Pancreas (tissue), 10 donors: ENCODE measurements at regions not wholly inside any gene's neighbourhood (a gene's known extent, or its start where the extent isn't known, plus 50 kb on each side); places are given as distances from the start of the nearest gene placed in this dataset.

Experiments used
- ATAC-seq, 4 donors: fragments of 200-7000 bp; cut with Tn5 transposase; one replicate each; pipeline versions ENCODE4 v1.8.0 to v1.9.1; 2020; ENCODE audit warnings: mild to moderate bottlenecking in 4 of 4, moderate library complexity in 4 of 4
- DNase-seq, 6 donors: peaks; one replicate each; pipeline ENCODE4 v3.0.0-alpha.2; 2020
- FAIRE-seq: peaks from 2 replicates; lab custom pipeline; 2012; peaks lifted over from hg19 to GRCh38; lab: Jason Lieb, UNC
- H3K27ac ChIP-seq, 4 donors: fragments of 200-600 bp; sonication (generic); 1 replicate in 3 of 4; 2 replicates in 1 of 4; pipeline versions ENCODE4 v1.5.0 to v1.8.0; 2020
- H3K27me3 ChIP-seq, 4 donors: fragments of 200-600 bp; one replicate each; pipeline ENCODE4 v1.8.0; 2021
- H3K36me3 ChIP-seq, 3 donors: fragments of 200-600 bp; sonication (generic) in 1 of 3; one replicate each; pipeline versions ENCODE4 v1.5.0 to v1.8.0; 2020 to 2021
- H3K4me1 ChIP-seq, 3 donors: fragments of 200-600 bp; one replicate each; pipeline ENCODE4 v1.8.0; 2021
- H3K4me3 ChIP-seq, 4 donors: fragments of 200-600 bp; sonication (generic) in 2 of 4; one replicate each; pipeline versions ENCODE4 v1.5.0 to v1.8.0; 2020 to 2021
- H3K9me3 ChIP-seq, 4 donors: fragments of 200-600 bp; one replicate each; pipeline ENCODE4 v1.8.0; 2021
- WGBS, 2 donors: extraction: QIAGEN DNeasy Blood & Tissue Kit; methylation state at CpG; one replicate each; pipeline ENCODE4 v1.1.7; 2013; 5-methylcytosine and 5-hydroxymethylcytosine counted together
- intact Hi-C, 3 donors: fragments of 100-400 bp; cut with DNase I; formaldehyde crosslinking; loops; one replicate each; pipeline versions ENCODE4 v1.11.1 to v1.14.2; 2022
- TF ChIP-seq, protein P1 (sequence below), 4 donors: fragments of 200-600 bp; sonication (generic) in 3 of 4; IDR thresholded peaks; one replicate each; pipeline versions ENCODE4 v1.5.0 to v1.8.0; 2021; ENCODE audit warnings: antibody characterized with exemption in 4 of 4
- donor health status: healthy with polysubstance abuse.
- donor health status: DM: no; HTN: no; CAD: no; lungs with moderate emphysema.
- donor health status: DM: no; HTN: no; CAD: no.
- donor health status: control.
- donor health status: control.
- donor health status: Bipolar disorder and iron deficiency.
- donor health status: DM: yes; HTN: yes; CAD: no.
- donor health status: DM: no; HTN: no; CAD: no.
- donor health status: DM: no; HTN: no; CAD: no.
- donor health status: DM: yes; HTN: yes; CAD: no.

DNA sequence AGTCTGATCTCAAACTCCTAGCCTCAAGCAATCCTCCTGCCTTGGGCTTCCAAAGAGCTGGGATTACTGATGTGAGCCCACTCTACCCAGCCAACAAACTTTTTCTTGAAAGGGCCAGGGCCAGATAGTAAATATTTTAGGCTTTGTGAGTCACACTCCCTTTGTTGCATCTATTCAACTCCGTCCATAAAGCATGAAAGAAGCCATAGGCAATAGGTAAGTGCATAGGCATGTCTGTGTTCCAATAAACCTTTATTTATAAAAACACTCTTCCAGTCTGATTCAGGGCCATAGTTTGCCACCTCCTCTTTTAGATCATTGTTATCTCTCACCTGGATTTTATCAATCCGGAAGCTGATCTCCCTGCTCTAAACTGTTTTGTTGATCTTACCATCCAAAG lies 105.6 kb upstream of the BMPER start:
- Histone ChIP-seq H3K27me3 (no peaks in the 10 kb centered on the region), H3K9me3 (no peaks in the 10 kb centered on the region), H3K4me1 (no peaks in the 10 kb centered on the region), H3K4me3 (no peak overlapping the region), H3K36me3 (no peaks in the 10 kb centered on the region), H3K27ac (no peak overlapping the region)
- ATAC-seq = no peak
- WGBS, 2 donors = 60 to 73% methylated on average over 2 of the region's 2 CpGs
- TF ChIP-seq, protein P1, sequence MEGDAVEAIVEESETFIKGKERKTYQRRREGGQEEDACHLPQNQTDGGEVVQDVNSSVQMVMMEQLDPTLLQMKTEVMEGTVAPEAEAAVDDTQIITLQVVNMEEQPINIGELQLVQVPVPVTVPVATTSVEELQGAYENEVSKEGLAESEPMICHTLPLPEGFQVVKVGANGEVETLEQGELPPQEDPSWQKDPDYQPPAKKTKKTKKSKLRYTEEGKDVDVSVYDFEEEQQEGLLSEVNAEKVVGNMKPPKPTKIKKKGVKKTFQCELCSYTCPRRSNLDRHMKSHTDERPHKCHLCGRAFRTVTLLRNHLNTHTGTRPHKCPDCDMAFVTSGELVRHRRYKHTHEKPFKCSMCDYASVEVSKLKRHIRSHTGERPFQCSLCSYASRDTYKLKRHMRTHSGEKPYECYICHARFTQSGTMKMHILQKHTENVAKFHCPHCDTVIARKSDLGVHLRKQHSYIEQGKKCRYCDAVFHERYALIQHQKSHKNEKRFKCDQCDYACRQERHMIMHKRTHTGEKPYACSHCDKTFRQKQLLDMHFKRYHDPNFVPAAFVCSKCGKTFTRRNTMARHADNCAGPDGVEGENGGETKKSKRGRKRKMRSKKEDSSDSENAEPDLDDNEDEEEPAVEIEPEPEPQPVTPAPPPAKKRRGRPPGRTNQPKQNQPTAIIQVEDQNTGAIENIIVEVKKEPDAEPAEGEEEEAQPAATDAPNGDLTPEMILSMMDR (IDR thresholded peaks at IDR 0.05) = no peak
- intact Hi-C loops = no loop called here
- no peak for FAIRE-seq
- DNase-seq = no peak

DNA sequence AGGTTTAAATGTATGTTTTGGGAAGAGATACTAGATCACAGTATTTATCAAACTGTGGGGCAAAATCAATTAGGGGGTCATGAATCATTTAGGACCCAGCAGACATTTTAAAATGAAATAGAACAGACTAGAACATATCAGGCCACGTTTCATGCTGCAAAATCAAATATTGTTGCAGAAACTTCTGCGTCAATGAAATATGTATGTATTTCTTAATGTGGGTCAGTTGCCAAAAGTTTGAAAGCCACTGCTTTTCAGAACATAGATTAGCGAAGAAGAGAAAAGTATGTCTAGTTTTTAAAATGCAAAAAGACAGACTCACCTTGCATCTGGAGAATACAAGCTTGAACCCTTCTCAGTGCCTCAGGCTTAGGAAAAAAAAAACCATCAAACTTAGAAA lies 102.7 kb upstream of the BMPER start:
- no peak for DNase-seq
- 81 to 83% methylated on average over 3 of the region's 3 CpGs for WGBS, 2 donors
- TF ChIP-seq, protein P1 (IDR thresholded peaks at IDR 0.05) = no peak
- no peak for ATAC-seq
- intact Hi-C loops = no loop called here
- no peak overlapping the region for H3K4me3 ChIP-seq
- no peak overlapping the region for H3K27ac ChIP-seq
- no peaks in the 10 kb centered on the region for H3K27me3 ChIP-seq
- no peaks in the 10 kb centered on the region for H3K4me1 ChIP-seq
- H3K9me3 ChIP-seq = no peaks in the 10 kb centered on the region
- H3K36me3 ChIP-seq = no peaks in the 10 kb centered on the region
- FAIRE-seq = no peak

DNA sequence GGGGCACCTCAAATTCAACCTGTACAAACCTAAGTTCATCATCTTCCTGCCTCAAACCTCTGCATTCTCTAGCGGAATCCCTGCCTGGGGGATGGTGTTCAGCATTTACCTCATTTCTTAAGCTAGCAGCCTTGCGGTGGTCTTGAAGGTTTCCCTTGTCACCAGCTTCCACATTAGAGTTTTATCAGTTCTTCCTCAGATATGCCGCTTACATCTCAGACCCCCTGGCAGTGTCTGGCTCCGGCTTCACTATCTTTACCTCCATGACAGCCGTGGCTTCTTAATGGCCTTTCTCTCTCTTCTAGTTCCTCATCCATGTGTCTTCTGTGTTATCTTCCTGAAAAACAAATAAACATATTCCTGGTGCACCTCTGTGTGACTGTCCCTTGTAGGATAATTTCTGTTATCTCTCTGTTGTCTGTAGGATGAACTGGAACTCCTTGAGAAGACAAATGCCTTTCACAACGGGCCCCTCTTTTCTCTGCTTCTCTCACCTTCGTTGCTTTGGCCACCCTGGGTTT lies 101.1 kb upstream of the BMPER start:
- intact Hi-C loops = no loop called here
- no peaks in the 10 kb centered on the region for H3K9me3 ChIP-seq
- DNase-seq = no peak
- 65 to 78% methylated on average over 7 of the region's 7 CpGs for WGBS, 2 donors
- no peak overlapping the region for H3K4me3 ChIP-seq
- H3K4me1 ChIP-seq = no peaks in the 10 kb centered on the region
- H3K27me3 ChIP-seq = no peaks in the 10 kb centered on the region
- TF ChIP-seq, protein P1 (IDR thresholded peaks at IDR 0.05) = no peak
- no peaks in the 10 kb centered on the region for H3K36me3 ChIP-seq
- FAIRE-seq = no peak
- no peak for ATAC-seq
- no peak overlapping the region for H3K27ac ChIP-seq

DNA sequence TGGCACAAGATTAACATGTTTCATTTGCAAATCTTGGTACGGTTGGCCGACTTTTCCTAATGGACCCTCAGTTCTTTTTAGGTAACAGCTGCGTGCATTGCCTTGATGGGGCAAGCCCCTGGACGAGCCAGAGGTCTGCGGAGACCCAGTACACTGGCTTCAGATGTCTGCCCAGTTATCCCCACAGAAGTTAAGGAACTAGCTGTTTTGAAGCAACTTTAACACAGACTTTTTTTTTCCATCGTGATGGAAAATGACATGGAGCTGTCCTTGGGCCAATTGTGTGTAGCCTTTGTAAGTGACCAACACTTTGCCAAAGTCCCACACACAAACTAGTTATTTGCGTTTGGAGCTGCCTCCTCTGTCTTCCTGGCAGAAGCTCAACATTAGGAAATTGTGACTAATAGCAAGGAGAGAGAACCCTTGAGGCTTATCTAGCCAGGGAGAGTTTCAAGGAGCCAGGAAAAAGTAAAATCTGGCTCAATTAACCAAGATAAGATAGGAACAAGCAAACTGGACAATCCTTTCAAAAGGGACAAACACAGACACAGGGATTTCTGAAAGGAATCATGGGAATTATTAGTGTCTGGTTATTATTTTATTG lies 99.6 kb upstream of the BMPER start:
- FAIRE-seq (no peak), DNase-seq (no peak), ATAC-seq (peak in 3 of 4 donors; percentile 26 to 55 (median 39))
- TF ChIP-seq, protein P1 (IDR thresholded peaks at IDR 0.05) = no peak
- H3K36me3 ChIP-seq = no peaks in the 10 kb centered on the region
- WGBS, 2 donors = 63 to 74% methylated on average over 7 of the region's 7 CpGs
- intact Hi-C loops = no loop called here
- H3K27ac ChIP-seq = no peak overlapping the region
- no peaks in the 10 kb centered on the region for H3K4me1 ChIP-seq
- H3K9me3 ChIP-seq = no peaks in the 10 kb centered on the region
- no peaks in the 10 kb centered on the region for H3K27me3 ChIP-seq
- no peak overlapping the region for H3K4me3 ChIP-seq
